Chondrocyte (in vitro differentiated cells): ENCODE measurements at regions not wholly inside any gene's neighbourhood (a gene's known extent, or its start where the extent isn't known, plus 50 kb on each side); places are given as distances from the start of the nearest gene placed in this dataset.

ENCODE experiments used
- DNase-seq: peaks from one replicate; pipeline ENCODE4 v3.0.0; 2021; ENCODE audit warnings: mixed read lengths, low spot score
- H3K27ac Mint-ChIP-seq: one replicate; pipeline ENCODE4 v1.8.0; 2021; ENCODE audit warnings: mild to moderate bottlenecking, moderate library complexity, mixed read lengths; ENCODE audit not compliant: unreplicated experiment
- H3K27me3 Mint-ChIP-seq: 2 replicates; pipeline ENCODE4 v1.8.0; 2021; ENCODE audit warnings: low read depth, mixed read lengths
- H3K36me3 Mint-ChIP-seq: 2 replicates; pipeline ENCODE4 v1.8.0; 2021; ENCODE audit warnings: low read depth, mixed read lengths
- H3K4me1 Mint-ChIP-seq: 2 replicates; pipeline ENCODE4 v1.8.0; 2021; ENCODE audit warnings: low read depth, mild to moderate bottlenecking, mixed read lengths
- H3K4me3 Mint-ChIP-seq: one replicate; pipeline ENCODE4 v1.8.0; 2021; ENCODE audit warnings: mild to moderate bottlenecking, moderate library complexity, mixed read lengths; ENCODE audit not compliant: unreplicated experiment
- H3K9me3 Mint-ChIP-seq: 2 replicates; pipeline ENCODE4 v1.8.0; 2021; ENCODE audit warnings: low read depth, mixed read lengths
- CTCF ChIP-seq: fragments of 200-600 bp; sonication (generic); IDR thresholded peaks from 2 replicates; pipeline ENCODE4 v1.5.0; 2021; ENCODE audit warnings: antibody characterized with exemption, mild to moderate bottlenecking, moderate library complexity

GRCh38 chr18:41353777-41354528 lies 601.1 kb upstream of the PIK3C3 start:
- peaks cover 14% of the 10 kb centered on the region for H3K9me3 Mint-ChIP-seq
- no peaks in the 10 kb centered on the region for H3K27me3 Mint-ChIP-seq
- H3K4me1 Mint-ChIP-seq, result no peaks in the 10 kb centered on the region
- TF ChIP-seq CTCF, result no peak
- H3K27ac Mint-ChIP-seq, result no peak overlapping the region
- H3K4me3 Mint-ChIP-seq, result no peak overlapping the region
- H3K36me3 Mint-ChIP-seq, result peaks cover 3% of the 10 kb centered on the region
- DNase-seq, result no peak

- DNase-seq, result no peak
- H3K36me3 Mint-ChIP-seq, result no peaks in the 10 kb centered on the region
- no peaks in the 10 kb centered on the region for H3K9me3 Mint-ChIP-seq
- H3K27ac Mint-ChIP-seq, result no peak overlapping the region
- no peak overlapping the region for H3K4me3 Mint-ChIP-seq
- H3K4me1 Mint-ChIP-seq, result peaks cover 7% of the 10 kb centered on the region
- no peak for TF ChIP-seq CTCF
- no peaks in the 10 kb centered on the region for H3K27me3 Mint-ChIP-seq
Measured at GRCh38 chr18:41351430-41351829, 603.6 kb upstream of the PIK3C3 start.

- Mint-ChIP-seq H3K27ac (no peak overlapping the region), H3K9me3 (no peaks in the 10 kb centered on the region), H3K4me1 (peaks cover 7% of the 10 kb centered on the region), H3K36me3 (peaks cover 1% of the 10 kb centered on the region), H3K27me3 (no peaks in the 10 kb centered on the region), H3K4me3 (no peak overlapping the region)
- TF ChIP-seq CTCF, result no peak
- no peak for DNase-seq
Measured at GRCh38 chr18:41347057-41347456, 608.0 kb upstream of the PIK3C3 start.

GRCh38 chr18:41343808-41344207 lies 611.2 kb upstream of the PIK3C3 start:
- Mint-ChIP-seq H3K36me3 (peaks cover 1% of the 10 kb centered on the region), H3K4me1 (peaks cover 7% of the 10 kb centered on the region), H3K4me3 (no peak overlapping the region), H3K9me3 (no peaks in the 10 kb centered on the region), H3K27ac (no peak overlapping the region), H3K27me3 (peaks cover 8% of the 10 kb centered on the region)
- no peak for TF ChIP-seq CTCF
- DNase-seq, result no peak

- DNase-seq, result no peak
- Mint-ChIP-seq H3K4me3 (no peak overlapping the region), H3K9me3 (no peaks in the 10 kb centered on the region)
Measured at GRCh38 chr18:41338341-41338740, 616.7 kb upstream of the PIK3C3 start.

More at GRCh38 chr18:41338341-41338740, 616.7 kb upstream of the PIK3C3 start:
- no peak for TF ChIP-seq CTCF
- Mint-ChIP-seq H3K27me3 (peaks cover 11% of the 10 kb centered on the region), H3K27ac (no peak overlapping the region), H3K36me3 (peaks cover 1% of the 10 kb centered on the region), H3K4me1 (no peaks in the 10 kb centered on the region)
